SH-SY5Y (cell line): ENCODE measurements at regions not wholly inside any gene's neighbourhood (a gene's known extent, or its start where the extent isn't known, plus 50 kb on each side); places are given as distances from the start of the nearest gene placed in this dataset.

ENCODE experiments used
- GATA2 ChIP-seq: IDR thresholded peaks from 2 replicates; pipeline ENCODE4 v1.6.1; 2011; ENCODE audit warnings: mild to moderate bottlenecking, low read depth, low read length
- GATA3 ChIP-seq: IDR thresholded peaks from 2 replicates; pipeline ENCODE4 v1.6.1; 2011; ENCODE audit warnings: low read depth, mild to moderate bottlenecking, low read length, moderate library complexity

GRCh38 chr5:42974536-42974935, 65.6 kb downstream of the ANXA2R start:
- TF ChIP-seq GATA2 (no peak), GATA3 (no peak)
